ENCODE measurements at regions not wholly inside any gene's neighbourhood (a gene's known extent, or its start where the extent isn't known, plus 50 kb on each side); places are given as distances from the start of the nearest gene placed in this dataset.

GRCh38 chr18:33906046-33906445 is 318.7 kb downstream of the NOL4 start:
- no peaks in the 10 kb centered on the region for H3K4me1 ChIP-seq (ENCODE audit: control insufficient read depth in 1 of 2, insufficient read depth in 2 of 2, low read length in 2 of 2)
- no peaks in the 10 kb centered on the region for H3K36me3 ChIP-seq (ENCODE audit: control insufficient read depth in 1 of 2, insufficient read depth in 2 of 2, low read length in 2 of 2)
- H3K27ac ChIP-seq (ENCODE audit: low read length): no peak overlapping the region
- no peaks in the 10 kb centered on the region for H3K27me3 ChIP-seq (ENCODE audit: low read depth, low read length)
- H3K9me3 ChIP-seq (ENCODE audit: control insufficient read depth in 1 of 2, low read length in 2 of 2): no peaks in the 10 kb centered on the region
- no peak overlapping the region for H3K4me3 ChIP-seq (ENCODE audit: low read depth in 1 of 2, low read length in 2 of 2)

DNA sequence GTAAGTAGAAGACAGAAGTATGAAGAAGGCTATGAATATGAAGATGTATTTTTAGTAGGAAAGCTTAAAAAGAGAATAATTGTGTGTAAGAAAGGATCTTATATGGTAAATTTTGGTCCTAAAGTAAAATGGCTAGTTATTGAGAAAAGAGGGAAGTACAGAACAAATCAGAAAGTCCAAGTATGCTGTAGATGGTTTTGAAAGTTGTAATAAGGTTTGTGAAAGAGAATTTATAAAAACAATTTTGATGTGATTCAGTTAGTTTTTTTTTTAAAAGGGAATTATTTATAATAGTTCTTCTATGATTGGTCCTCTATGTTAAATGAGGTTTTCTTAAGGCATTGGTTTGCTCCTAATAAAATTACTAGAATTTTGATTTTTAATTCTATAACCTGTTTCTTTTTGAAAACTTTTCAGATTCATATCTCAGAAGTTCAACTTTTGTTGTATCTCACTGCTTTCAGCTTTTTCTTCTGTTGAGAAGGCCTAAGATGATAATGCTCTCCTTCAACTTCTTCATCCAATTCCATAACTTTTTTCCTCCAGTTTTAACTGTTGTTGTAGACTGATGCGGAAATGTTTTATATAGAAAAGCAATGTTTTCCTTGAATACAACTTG is 322.7 kb downstream of the NOL4 start:
- H3K36me3 ChIP-seq (ENCODE audit: control insufficient read depth in 1 of 2, insufficient read depth in 2 of 2, low read length in 2 of 2): no peaks in the 10 kb centered on the region
- no peak overlapping the region for H3K4me3 ChIP-seq (ENCODE audit: low read depth in 1 of 2, low read length in 2 of 2)
- H3K4me1 ChIP-seq (ENCODE audit: control insufficient read depth in 1 of 2, insufficient read depth in 2 of 2, low read length in 2 of 2): no peaks in the 10 kb centered on the region
- no peaks in the 10 kb centered on the region for H3K9me3 ChIP-seq (ENCODE audit: control insufficient read depth in 1 of 2, low read length in 2 of 2)
- no peaks in the 10 kb centered on the region for H3K27me3 ChIP-seq (ENCODE audit: low read depth, low read length)
- no peak overlapping the region for H3K27ac ChIP-seq (ENCODE audit: low read length)

- Histone ChIP-seq H3K4me3 (ENCODE audit: low read depth in 1 of 2, low read length in 2 of 2) (no peak overlapping the region), H3K4me1 (ENCODE audit: control insufficient read depth in 1 of 2, insufficient read depth in 2 of 2, low read length in 2 of 2) (no peaks in the 10 kb centered on the region), H3K36me3 (ENCODE audit: control insufficient read depth in 1 of 2, insufficient read depth in 2 of 2, low read length in 2 of 2) (no peaks in the 10 kb centered on the region), H3K27me3 (ENCODE audit: low read depth, low read length) (no peaks in the 10 kb centered on the region), H3K27ac (ENCODE audit: low read length) (no peak overlapping the region), H3K9me3 (ENCODE audit: control insufficient read depth in 1 of 2, low read length in 2 of 2) (no peaks in the 10 kb centered on the region)
Observed at GRCh38 chr18:33900638-33901037, 322.6 kb downstream of the ASXL3 start.

- H3K9me3 ChIP-seq (ENCODE audit: control insufficient read depth in 1 of 2, low read length in 2 of 2): no peaks in the 10 kb centered on the region
- no peak overlapping the region for H3K27ac ChIP-seq (ENCODE audit: low read length)
- H3K27me3 ChIP-seq (ENCODE audit: low read depth, low read length): no peaks in the 10 kb centered on the region
- H3K4me3 ChIP-seq (ENCODE audit: low read depth in 1 of 2, low read length in 2 of 2): no peak overlapping the region
- no peaks in the 10 kb centered on the region for H3K4me1 ChIP-seq (ENCODE audit: control insufficient read depth in 1 of 2, insufficient read depth in 2 of 2, low read length in 2 of 2)
- H3K36me3 ChIP-seq (ENCODE audit: control insufficient read depth in 1 of 2, insufficient read depth in 2 of 2, low read length in 2 of 2): no peaks in the 10 kb centered on the region
Observed at GRCh38 chr18:33898427-33898826, 320.4 kb downstream of the ASXL3 start.

- Histone ChIP-seq H3K27ac (ENCODE audit: low read length) (no peak overlapping the region), H3K9me3 (ENCODE audit: control insufficient read depth in 1 of 2, low read length in 2 of 2) (no peaks in the 10 kb centered on the region), H3K27me3 (ENCODE audit: low read depth, low read length) (no peaks in the 10 kb centered on the region), H3K4me3 (ENCODE audit: low read depth in 1 of 2, low read length in 2 of 2) (no peak overlapping the region), H3K4me1 (ENCODE audit: control insufficient read depth in 1 of 2, insufficient read depth in 2 of 2, low read length in 2 of 2) (no peaks in the 10 kb centered on the region), H3K36me3 (ENCODE audit: control insufficient read depth in 1 of 2, insufficient read depth in 2 of 2, low read length in 2 of 2) (no peaks in the 10 kb centered on the region)
Observed at GRCh38 chr18:33878213-33878612, 300.2 kb downstream of the ASXL3 start.

DNA sequence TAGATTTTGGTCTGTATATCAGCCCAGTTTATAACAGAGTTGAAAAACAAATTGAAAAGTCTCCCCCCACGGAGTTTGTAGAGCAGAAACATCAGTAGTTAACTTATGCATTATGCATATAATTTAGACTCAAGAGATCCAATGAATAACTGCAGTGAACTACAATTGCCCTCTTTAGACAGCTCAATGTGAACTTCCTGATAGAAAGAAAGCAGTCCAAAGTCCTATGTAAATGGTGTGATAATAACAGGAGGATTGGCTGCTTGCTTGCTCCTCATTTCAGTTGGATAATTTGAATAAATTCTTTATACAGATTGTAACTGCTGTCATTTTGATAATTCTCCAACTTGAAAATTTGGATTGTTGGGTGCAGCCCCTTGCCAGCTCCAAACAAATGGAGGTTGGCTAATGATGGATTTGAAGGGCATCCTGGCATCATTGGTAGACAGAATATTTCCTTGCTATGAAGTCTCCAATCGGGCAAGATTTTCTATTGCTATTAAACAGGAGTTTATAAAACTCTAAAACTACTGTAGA is 297.1 kb downstream of the ASXL3 start:
- Histone ChIP-seq H3K9me3 (ENCODE audit: control insufficient read depth in 1 of 2, low read length in 2 of 2) (no peaks in the 10 kb centered on the region), H3K4me3 (ENCODE audit: low read depth in 1 of 2, low read length in 2 of 2) (no peak overlapping the region), H3K36me3 (ENCODE audit: control insufficient read depth in 1 of 2, insufficient read depth in 2 of 2, low read length in 2 of 2) (no peaks in the 10 kb centered on the region), H3K27me3 (ENCODE audit: low read depth, low read length) (no peaks in the 10 kb centered on the region), H3K4me1 (ENCODE audit: control insufficient read depth in 1 of 2, insufficient read depth in 2 of 2, low read length in 2 of 2) (peaks cover 0 to 4% of the 10 kb centered on the region in 2 donors), H3K27ac (ENCODE audit: low read length) (no peak overlapping the region)

DNA sequence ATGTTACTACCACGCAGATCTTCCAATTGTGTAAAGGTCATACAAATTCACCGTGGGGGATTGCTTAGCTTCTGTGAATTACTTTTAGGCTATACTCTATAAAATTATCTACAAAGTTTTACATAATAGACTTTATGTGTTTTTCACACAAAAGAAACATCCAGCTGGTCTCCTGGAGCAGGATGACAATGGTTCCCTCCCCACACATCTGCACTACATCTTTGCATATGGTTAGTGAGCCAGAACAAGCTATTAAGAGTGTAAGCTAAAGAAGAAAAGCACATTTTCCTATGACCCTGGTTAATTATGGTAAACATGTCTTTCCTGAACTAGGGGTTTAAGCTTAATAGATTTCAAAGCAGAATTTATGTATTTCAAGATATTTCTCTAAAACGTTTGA is 295.1 kb downstream of the ASXL3 start:
- no peaks in the 10 kb centered on the region for H3K9me3 ChIP-seq (ENCODE audit: control insufficient read depth in 1 of 2, low read length in 2 of 2)
- no peak overlapping the region for H3K27ac ChIP-seq (ENCODE audit: low read length)
- H3K36me3 ChIP-seq (ENCODE audit: control insufficient read depth in 1 of 2, insufficient read depth in 2 of 2, low read length in 2 of 2): no peaks in the 10 kb centered on the region
- no peak overlapping the region for H3K4me3 ChIP-seq (ENCODE audit: low read depth in 1 of 2, low read length in 2 of 2)
- no peaks in the 10 kb centered on the region for H3K27me3 ChIP-seq (ENCODE audit: low read depth, low read length)
- H3K4me1 ChIP-seq (ENCODE audit: control insufficient read depth in 1 of 2, insufficient read depth in 2 of 2, low read length in 2 of 2): peaks cover 0 to 4% of the 10 kb centered on the region in 2 donors

GRCh38 chr18:33871363-33872025 is 293.5 kb downstream of the ASXL3 start:
- H3K9me3 ChIP-seq (ENCODE audit: control insufficient read depth in 1 of 2, low read length in 2 of 2): no peaks in the 10 kb centered on the region
- H3K27ac ChIP-seq (ENCODE audit: low read length): no peak overlapping the region
- peaks cover 0 to 4% of the 10 kb centered on the region in 2 donors for H3K4me1 ChIP-seq (ENCODE audit: control insufficient read depth in 1 of 2, insufficient read depth in 2 of 2, low read length in 2 of 2)
- no peaks in the 10 kb centered on the region for H3K36me3 ChIP-seq (ENCODE audit: control insufficient read depth in 1 of 2, insufficient read depth in 2 of 2, low read length in 2 of 2)
- H3K4me3 ChIP-seq (ENCODE audit: low read depth in 1 of 2, low read length in 2 of 2): no peak overlapping the region
- no peaks in the 10 kb centered on the region for H3K27me3 ChIP-seq (ENCODE audit: low read depth, low read length)

- no peak overlapping the region for H3K27ac ChIP-seq (ENCODE audit: low read length)
- no peaks in the 10 kb centered on the region for H3K9me3 ChIP-seq (ENCODE audit: control insufficient read depth in 1 of 2, low read length in 2 of 2)
- no peak overlapping the region for H3K4me3 ChIP-seq (ENCODE audit: low read depth in 1 of 2, low read length in 2 of 2)
- no peaks in the 10 kb centered on the region for H3K27me3 ChIP-seq (ENCODE audit: low read depth, low read length)
- H3K36me3 ChIP-seq (ENCODE audit: control insufficient read depth in 1 of 2, insufficient read depth in 2 of 2, low read length in 2 of 2): no peaks in the 10 kb centered on the region
- peaks cover 0 to 4% of the 10 kb centered on the region in 2 donors for H3K4me1 ChIP-seq (ENCODE audit: control insufficient read depth in 1 of 2, insufficient read depth in 2 of 2, low read length in 2 of 2)
Observed at GRCh38 chr18:33870059-33870458, 292.0 kb downstream of the ASXL3 start.

DNA sequence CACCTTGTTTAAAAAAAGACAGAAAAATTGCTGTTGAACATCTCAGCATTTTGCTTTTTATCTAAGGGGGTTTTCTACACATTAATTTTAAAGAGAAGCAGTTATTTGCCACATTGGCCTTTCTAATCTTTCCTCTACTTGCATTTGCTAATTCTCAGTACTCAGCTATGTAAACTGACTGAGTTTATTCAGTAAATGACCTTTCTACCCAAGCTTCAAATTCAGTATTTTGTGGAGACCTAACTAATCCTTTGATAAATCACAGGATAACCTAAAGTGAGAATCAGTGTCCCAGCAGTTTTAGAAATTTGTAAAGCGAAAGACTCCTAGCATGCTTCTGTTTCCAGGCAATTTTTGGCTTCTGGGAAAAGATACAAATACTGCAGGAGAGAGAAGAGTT is 288.4 kb downstream of the ASXL3 start:
- peaks cover 0 to under 1% of the 10 kb centered on the region in 2 donors for H3K4me1 ChIP-seq (ENCODE audit: control insufficient read depth in 1 of 2, insufficient read depth in 2 of 2, low read length in 2 of 2)
- H3K36me3 ChIP-seq (ENCODE audit: control insufficient read depth in 1 of 2, insufficient read depth in 2 of 2, low read length in 2 of 2): no peaks in the 10 kb centered on the region
- H3K27ac ChIP-seq (ENCODE audit: low read length): no peak overlapping the region

DNA sequence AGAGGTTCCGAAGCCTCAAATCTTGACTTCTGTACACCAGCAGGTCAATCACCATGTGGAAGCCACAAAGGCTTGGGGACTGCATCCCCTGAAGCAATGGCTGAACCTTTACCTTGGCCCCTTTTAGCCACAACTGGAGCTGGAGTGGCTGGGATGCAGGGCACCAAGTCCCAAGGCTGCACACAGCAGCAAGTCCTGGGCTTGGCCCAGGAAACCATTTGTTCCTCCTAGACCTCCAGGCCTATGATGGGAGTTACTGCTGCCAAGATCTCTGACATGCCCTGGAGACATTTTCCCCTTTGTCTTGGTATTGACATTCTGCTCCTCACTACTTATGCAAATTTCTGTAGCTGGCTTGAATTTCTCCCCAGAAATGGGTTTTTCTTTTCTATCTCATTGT is 285.9 kb downstream of the ASXL3 start:
- H3K4me1 ChIP-seq (ENCODE audit: control insufficient read depth in 1 of 2, insufficient read depth in 2 of 2, low read length in 2 of 2): no peaks in the 10 kb centered on the region
- H3K36me3 ChIP-seq (ENCODE audit: control insufficient read depth in 1 of 2, insufficient read depth in 2 of 2, low read length in 2 of 2): no peaks in the 10 kb centered on the region
- H3K27ac ChIP-seq (ENCODE audit: low read length): no peak overlapping the region
- peaks cover 0 to 11% of the 10 kb centered on the region in 2 donors for H3K9me3 ChIP-seq (ENCODE audit: control insufficient read depth in 1 of 2, low read length in 2 of 2)
- H3K4me3 ChIP-seq (ENCODE audit: low read depth in 1 of 2, low read length in 2 of 2): no peak overlapping the region
- no peaks in the 10 kb centered on the region for H3K27me3 ChIP-seq (ENCODE audit: low read depth, low read length)

More for the DNA sequence above, 288.4 kb downstream of the ASXL3 start:
- no peaks in the 10 kb centered on the region for H3K27me3 ChIP-seq (ENCODE audit: low read depth, low read length)
- peaks cover 0 to 11% of the 10 kb centered on the region in 2 donors for H3K9me3 ChIP-seq (ENCODE audit: control insufficient read depth in 1 of 2, low read length in 2 of 2)
- H3K4me3 ChIP-seq (ENCODE audit: low read depth in 1 of 2, low read length in 2 of 2): no peak overlapping the region

DNA sequence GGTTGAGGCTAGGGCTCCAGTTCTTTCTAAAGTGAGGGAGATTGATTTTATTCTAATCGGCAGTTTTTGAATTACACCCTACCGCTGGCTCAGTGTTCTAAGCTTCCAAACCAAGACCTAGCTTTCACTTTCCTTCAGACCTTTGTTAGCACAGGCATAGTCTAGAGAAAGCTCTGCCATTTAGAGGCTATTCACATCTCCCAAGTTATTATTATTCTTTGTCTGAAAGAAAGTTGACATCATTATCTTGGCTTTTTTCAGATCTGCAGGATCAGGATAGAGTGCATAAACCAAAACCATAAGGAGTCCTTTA is 276.8 kb downstream of the ASXL3 start:
- Histone ChIP-seq H3K9me3 (ENCODE audit: control insufficient read depth in 1 of 2, low read length in 2 of 2) (no peaks in the 10 kb centered on the region), H3K4me1 (ENCODE audit: control insufficient read depth in 1 of 2, insufficient read depth in 2 of 2, low read length in 2 of 2) (no peaks in the 10 kb centered on the region), H3K27ac (ENCODE audit: low read length) (no peak overlapping the region), H3K27me3 (ENCODE audit: low read depth, low read length) (no peaks in the 10 kb centered on the region), H3K4me3 (ENCODE audit: low read depth in 1 of 2, low read length in 2 of 2) (no peak overlapping the region), H3K36me3 (ENCODE audit: control insufficient read depth in 1 of 2, insufficient read depth in 2 of 2, low read length in 2 of 2) (no peaks in the 10 kb centered on the region)

Data from muscle layer of duodenum (tissue), 2 donors.